Effector memory CD8-positive, alpha-beta T cell (primary cell): ENCODE measurements at regions not wholly inside any gene's neighbourhood (a gene's known extent, or its start where the extent isn't known, plus 50 kb on each side); places are given as distances from the start of the nearest gene placed in this dataset.
"Not testable (repeated sequence)": the region's sequence is repeated elsewhere in the genome, so short reads cannot be mapped to it uniquely, and the experiment has no call there.

Experiments
- ATAC-seq: fragments of 150-1000 bp; cut with Tn5 transposase; replicated peaks from 2 replicates; pipeline ENCODE4 v1.10.0; 2021; ENCODE audit warnings: mild to moderate bottlenecking, moderate library complexity
- DNase-seq, 3 experiments: peaks; one replicate each; pipeline ENCODE4 v3.0.0; 2021
- H3K27ac Mint-ChIP-seq, 2 donors: one replicate each; pipeline ENCODE4 v1.8.0; 2022; ENCODE audit warnings: mild to moderate bottlenecking in 2 of 2, mixed read lengths in 2 of 2, moderate library complexity in 2 of 2
- H3K27me3 Mint-ChIP-seq, 2 donors: one replicate each; pipeline ENCODE4 v1.8.0; 2022; ENCODE audit warnings: mixed read lengths in 2 of 2
- H3K36me3 Mint-ChIP-seq: one replicate; pipeline ENCODE4 v1.8.0; 2022; ENCODE audit warnings: mild to moderate bottlenecking, moderate library complexity, mixed read lengths; ENCODE audit not compliant: insufficient read depth
- H3K4me1 Mint-ChIP-seq, 2 donors: one replicate each; pipeline ENCODE4 v1.8.0; 2022; ENCODE audit warnings: low read depth in 2 of 2, mixed read lengths in 2 of 2
- H3K4me3 Mint-ChIP-seq, 2 donors: one replicate each; pipeline ENCODE4 v1.8.0; 2022; ENCODE audit warnings: mild to moderate bottlenecking in 2 of 2, mixed read lengths in 2 of 2, moderate library complexity in 2 of 2
- H3K9me3 Mint-ChIP-seq, 2 donors: one replicate each; pipeline ENCODE4 v1.8.0; 2022; ENCODE audit warnings: mixed read lengths in 2 of 2

- DNase-seq (no peak), ATAC-seq (no peak)
- no peaks in the 10 kb centered on the region for H3K36me3 Mint-ChIP-seq
- H3K27ac Mint-ChIP-seq, result no peak overlapping the region
- H3K4me1 Mint-ChIP-seq, result no peaks in the 10 kb centered on the region
- H3K27me3 Mint-ChIP-seq, result peaks cover 0 to 7% of the 10 kb centered on the region in 2 donors
- H3K9me3 Mint-ChIP-seq, result no peaks in the 10 kb centered on the region
- no peak overlapping the region for H3K4me3 Mint-ChIP-seq
Measured at GRCh38 chr12:102344691-102345090, 135.7 kb downstream of the IGF1 start.

DNA sequence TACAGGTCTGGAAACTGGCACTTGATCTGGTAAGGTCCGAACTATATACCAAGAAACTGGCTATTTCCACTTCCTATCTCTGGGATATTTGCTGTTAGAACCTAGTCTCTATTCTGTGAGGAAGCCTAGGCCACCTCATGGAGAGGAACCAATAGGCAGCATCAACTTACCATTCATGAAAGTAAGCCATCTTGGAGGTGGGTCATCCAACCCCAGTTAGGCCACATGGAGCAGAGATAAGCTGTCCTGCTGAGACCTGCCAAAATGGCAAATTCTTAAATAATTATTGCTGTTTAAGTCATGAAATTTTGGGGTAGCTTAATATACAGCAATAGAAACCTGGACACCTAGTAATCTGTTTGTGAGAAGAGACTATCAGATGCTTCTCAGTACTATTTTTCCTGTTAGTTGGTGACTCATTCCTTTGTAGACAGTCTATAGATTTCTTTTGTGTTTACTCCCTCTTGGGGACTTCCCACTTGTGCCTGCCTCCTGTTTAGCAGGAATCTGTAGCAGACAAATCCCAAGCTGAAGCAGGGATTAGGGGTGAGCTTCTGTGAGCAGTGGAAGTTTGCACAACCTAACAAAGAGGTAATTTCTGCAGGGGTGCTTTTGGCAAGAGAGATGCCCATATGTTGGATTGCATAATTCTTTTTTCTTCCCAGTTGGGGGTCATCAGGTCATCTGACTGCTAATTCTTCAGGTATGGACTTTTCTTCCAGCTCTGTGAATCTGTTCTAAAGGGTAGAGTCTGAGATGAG is 136.8 kb downstream of the IGF1 start:
- DNase-seq (no peak), ATAC-seq (no peak)
- Mint-ChIP-seq H3K27ac (no peak overlapping the region), H3K9me3 (no peaks in the 10 kb centered on the region), H3K4me3 (no peak overlapping the region), H3K36me3 (no peaks in the 10 kb centered on the region), H3K27me3 (peaks cover 0 to 3% of the 10 kb centered on the region in 2 donors), H3K4me1 (no peaks in the 10 kb centered on the region)

GRCh38 chr12:102342281-102343006 is 137.9 kb downstream of the IGF1 start:
- no peak overlapping the region for H3K27ac Mint-ChIP-seq
- DNase-seq, result no peak
- H3K36me3 Mint-ChIP-seq, result no peaks in the 10 kb centered on the region
- ATAC-seq, result no peak
- H3K27me3 Mint-ChIP-seq, result peaks cover 6 to 10% of the 10 kb centered on the region in 2 donors
- no peaks in the 10 kb centered on the region for H3K9me3 Mint-ChIP-seq
- H3K4me1 Mint-ChIP-seq, result no peaks in the 10 kb centered on the region
- no peak overlapping the region for H3K4me3 Mint-ChIP-seq

GRCh38 chr12:102334765-102335164 is 137.1 kb upstream of the PMCH start:
- ATAC-seq, result no peak
- Mint-ChIP-seq H3K4me3 (no peak overlapping the region), H3K27ac (no peak overlapping the region), H3K9me3 (peaks cover 0 to 1% of the 10 kb centered on the region in 2 donors), H3K4me1 (no peaks in the 10 kb centered on the region), H3K36me3 (no peaks in the 10 kb centered on the region), H3K27me3 (peaks cover 18% of the 10 kb centered on the region in 2 donors)
- no peak for DNase-seq

GRCh38 chr12:102331419-102331818 is 133.8 kb upstream of the PMCH start:
- DNase-seq, result no peak
- H3K4me1 Mint-ChIP-seq, result no peaks in the 10 kb centered on the region
- H3K27me3 Mint-ChIP-seq, result peaks cover 8 to 13% of the 10 kb centered on the region in 2 donors
- ATAC-seq, result no peak
- H3K4me3 Mint-ChIP-seq, result no peak overlapping the region
- H3K36me3 Mint-ChIP-seq, result no peaks in the 10 kb centered on the region
- no peak overlapping the region for H3K27ac Mint-ChIP-seq
- H3K9me3 Mint-ChIP-seq, result peaks cover 0 to 1% of the 10 kb centered on the region in 2 donors

DNA sequence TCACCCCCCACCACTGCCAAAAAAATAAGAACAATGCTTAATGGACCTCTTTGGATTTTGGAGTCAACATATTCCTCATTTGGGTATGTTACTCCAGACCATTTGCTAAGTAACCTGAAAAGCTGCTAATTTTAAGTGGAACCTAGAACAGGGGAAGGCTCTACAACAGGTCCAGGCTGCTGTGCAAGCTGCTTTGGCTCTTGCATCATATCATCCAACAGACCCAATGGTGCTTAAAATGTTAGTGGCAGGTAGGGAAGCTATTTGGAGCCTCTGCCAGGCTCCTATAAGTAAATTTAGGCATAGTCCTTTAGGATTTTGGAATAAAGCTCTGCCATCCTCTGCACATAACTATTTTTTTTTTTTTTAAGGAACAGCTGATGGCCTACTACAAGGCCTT is 132.2 kb upstream of the PMCH start:
- H3K27ac Mint-ChIP-seq, result no peak overlapping the region
- peaks cover 20 to 22% of the 10 kb centered on the region in 2 donors for H3K27me3 Mint-ChIP-seq
- DNase-seq, result no peak
- ATAC-seq, result no peak
- no peaks in the 10 kb centered on the region for H3K4me1 Mint-ChIP-seq
- H3K36me3 Mint-ChIP-seq, result no peaks in the 10 kb centered on the region
- H3K4me3 Mint-ChIP-seq, result no peak overlapping the region
- peaks cover 0 to 4% of the 10 kb centered on the region in 2 donors for H3K9me3 Mint-ChIP-seq

DNA sequence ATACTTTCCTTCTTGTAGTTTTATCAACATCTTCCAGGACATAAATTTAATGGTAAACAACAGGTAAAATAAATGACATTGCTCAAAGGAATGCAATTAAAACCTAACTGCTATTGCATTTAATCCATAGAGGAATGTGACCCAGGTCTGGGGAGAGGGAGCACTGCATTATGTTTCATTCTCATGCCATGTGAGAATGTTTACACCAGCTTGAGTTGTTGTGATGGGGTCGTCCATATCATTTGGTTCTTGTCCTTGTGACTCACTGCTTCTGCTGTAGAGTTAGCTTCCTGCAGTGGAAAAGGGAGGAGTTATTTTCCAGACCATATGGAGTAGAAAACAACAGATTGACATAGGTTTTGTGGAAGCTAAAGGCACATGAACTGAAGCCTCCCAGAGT is 129.3 kb upstream of the PMCH start:
- ATAC-seq, result no peak
- Mint-ChIP-seq H3K4me1 (no peaks in the 10 kb centered on the region), H3K36me3 (no peaks in the 10 kb centered on the region), H3K9me3 (peaks cover 0 to 2% of the 10 kb centered on the region in 2 donors), H3K27me3 (peaks cover 22 to 29% of the 10 kb centered on the region in 2 donors), H3K4me3 (no peak overlapping the region), H3K27ac (no peak overlapping the region)
- no peak for DNase-seq

GRCh38 chr12:102325108-102325507 is 127.5 kb upstream of the PMCH start:
- not testable (repeated sequence) for H3K4me3 Mint-ChIP-seq
- H3K27me3 Mint-ChIP-seq, result peaks cover 31 to 38% of the 10 kb centered on the region in 2 donors

DNA sequence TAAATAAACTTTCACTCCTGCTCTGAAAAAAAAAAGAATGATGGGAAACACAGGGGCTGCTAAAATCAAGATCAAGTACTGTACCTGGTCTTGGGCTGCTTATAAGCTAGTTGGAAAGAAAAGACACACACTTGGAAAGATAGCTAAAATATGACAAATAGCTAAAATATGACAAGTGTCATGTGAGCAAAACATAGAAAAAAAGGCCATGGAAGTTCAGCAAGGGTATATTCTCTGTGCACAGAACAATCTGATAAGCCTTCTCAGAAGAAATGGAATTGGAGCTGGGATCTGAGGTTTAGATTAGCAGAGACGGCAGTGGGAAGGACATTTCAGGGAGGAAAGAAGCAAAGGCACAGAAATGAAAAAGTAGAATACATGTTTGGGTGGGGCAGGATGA is 126.2 kb upstream of the PMCH start:
- Mint-ChIP-seq H3K4me3 (no peak overlapping the region), H3K36me3 (no peaks in the 10 kb centered on the region), H3K27ac (no peak overlapping the region), H3K4me1 (no peaks in the 10 kb centered on the region), H3K27me3 (peaks cover 31 to 38% of the 10 kb centered on the region in 2 donors), H3K9me3 (peaks cover 0 to 4% of the 10 kb centered on the region in 2 donors)
- no peak for ATAC-seq
- no peak for DNase-seq

More at GRCh38 chr12:102325108-102325507, 127.5 kb upstream of the PMCH start:
- not testable (repeated sequence) for H3K27ac Mint-ChIP-seq, H3K36me3 Mint-ChIP-seq, DNase-seq, H3K4me1 Mint-ChIP-seq, ATAC-seq, H3K9me3 Mint-ChIP-seq

- H3K4me3 Mint-ChIP-seq, result no peak overlapping the region
- no peaks in the 10 kb centered on the region for H3K4me1 Mint-ChIP-seq
- peaks cover 0 to 4% of the 10 kb centered on the region in 2 donors for H3K9me3 Mint-ChIP-seq
- no peak for ATAC-seq
- no peak for DNase-seq
- H3K27ac Mint-ChIP-seq, result no peak overlapping the region
- H3K36me3 Mint-ChIP-seq, result no peaks in the 10 kb centered on the region
- H3K27me3 Mint-ChIP-seq, result peaks cover 24 to 39% of the 10 kb centered on the region in 2 donors
Measured at GRCh38 chr12:102322254-102322653, 124.6 kb upstream of the PMCH start.

DNA sequence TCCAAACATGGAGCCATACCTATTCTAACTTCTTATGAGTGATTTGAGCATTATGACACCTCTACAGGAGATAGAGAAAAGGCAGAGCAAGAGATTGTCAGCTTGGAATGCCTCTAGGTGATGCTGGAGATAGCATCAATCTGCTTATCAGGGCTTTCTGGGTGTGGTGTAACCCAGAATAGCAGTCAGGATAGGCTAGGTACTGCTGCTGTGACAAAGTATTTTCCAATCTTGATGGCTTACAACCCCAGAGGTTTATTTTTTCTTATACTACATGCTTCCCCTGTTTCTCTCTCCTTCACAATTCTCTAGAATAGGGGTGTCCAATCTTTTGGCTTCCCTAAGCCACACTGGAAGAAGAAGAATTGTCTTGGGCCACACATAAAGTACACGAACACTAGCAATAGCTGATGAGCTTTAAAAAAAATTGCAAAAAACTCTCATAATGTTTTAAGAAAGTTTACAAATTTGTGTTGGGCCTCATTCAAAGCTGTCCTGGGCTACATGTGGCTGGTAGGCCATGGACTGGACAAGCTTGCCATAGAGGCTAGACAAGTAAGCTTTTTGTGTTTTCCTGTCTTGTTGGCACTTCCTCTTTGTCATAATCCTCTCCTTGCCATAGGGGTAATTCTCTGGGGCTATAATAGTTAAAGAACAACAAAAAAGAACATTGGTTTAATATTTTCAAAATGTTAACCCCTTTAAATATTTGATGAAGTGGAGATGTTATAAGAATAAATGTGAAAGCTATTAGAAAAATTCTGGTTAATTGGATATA is 123.9 kb upstream of the PMCH start:
- Mint-ChIP-seq H3K4me3 (no peak overlapping the region), H3K27ac (no peak overlapping the region), H3K9me3 (peaks cover 0 to 4% of the 10 kb centered on the region in 2 donors), H3K36me3 (no peaks in the 10 kb centered on the region), H3K4me1 (no peaks in the 10 kb centered on the region), H3K27me3 (peaks cover 24 to 41% of the 10 kb centered on the region in 2 donors)
- ATAC-seq, result no peak
- no peak for DNase-seq

DNA sequence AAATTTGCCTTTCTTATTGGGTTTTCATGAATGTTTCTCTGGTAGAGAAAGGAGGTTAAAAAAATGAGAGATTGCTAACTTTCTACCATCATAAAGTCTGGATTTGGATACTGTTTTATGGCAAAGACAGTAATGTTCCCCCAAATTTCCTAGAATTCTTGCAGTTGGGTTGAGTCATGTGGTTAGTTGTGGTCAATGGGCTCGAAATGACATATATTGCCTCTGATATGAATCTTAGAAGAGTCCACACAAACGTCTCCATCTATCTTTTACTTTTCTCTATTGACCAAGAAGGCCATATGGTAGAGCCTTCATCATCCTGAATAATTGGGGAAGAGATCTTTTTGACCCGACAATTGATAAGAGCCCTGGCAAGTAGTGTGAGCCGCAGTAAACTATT is 119.5 kb upstream of the PMCH start:
- ATAC-seq (no peak), DNase-seq (no peak)
- H3K4me1 Mint-ChIP-seq, result no peaks in the 10 kb centered on the region
- H3K27ac Mint-ChIP-seq, result no peak overlapping the region
- H3K27me3 Mint-ChIP-seq, result peaks cover 22 to 27% of the 10 kb centered on the region in 2 donors
- H3K9me3 Mint-ChIP-seq, result peaks cover 0 to 2% of the 10 kb centered on the region in 2 donors
- H3K4me3 Mint-ChIP-seq, result no peak overlapping the region
- no peaks in the 10 kb centered on the region for H3K36me3 Mint-ChIP-seq

GRCh38 chr12:102316723-102317122 is 119.1 kb upstream of the PMCH start:
- peaks cover 0 to 2% of the 10 kb centered on the region in 2 donors for H3K9me3 Mint-ChIP-seq
- H3K36me3 Mint-ChIP-seq, result no peaks in the 10 kb centered on the region
- H3K27ac Mint-ChIP-seq, result no peak overlapping the region
- ATAC-seq (no peak), DNase-seq (no peak)
- no peak overlapping the region for H3K4me3 Mint-ChIP-seq
- peaks cover 22 to 27% of the 10 kb centered on the region in 2 donors for H3K27me3 Mint-ChIP-seq
- H3K4me1 Mint-ChIP-seq, result no peaks in the 10 kb centered on the region
